Endothelial cell of hepatic sinusoid (primary cell): ENCODE measurements at regions not wholly inside any gene's neighbourhood (a gene's known extent, or its start where the extent isn't known, plus 50 kb on each side); places are given as distances from the start of the nearest gene placed in this dataset.

Experiments
- in situ Hi-C: cut with HindIII; loops from 2 replicates; pipeline ENCODE4 v1.10.0; 2017; ENCODE audit warnings: low sequenced_read_pairs

DNA sequence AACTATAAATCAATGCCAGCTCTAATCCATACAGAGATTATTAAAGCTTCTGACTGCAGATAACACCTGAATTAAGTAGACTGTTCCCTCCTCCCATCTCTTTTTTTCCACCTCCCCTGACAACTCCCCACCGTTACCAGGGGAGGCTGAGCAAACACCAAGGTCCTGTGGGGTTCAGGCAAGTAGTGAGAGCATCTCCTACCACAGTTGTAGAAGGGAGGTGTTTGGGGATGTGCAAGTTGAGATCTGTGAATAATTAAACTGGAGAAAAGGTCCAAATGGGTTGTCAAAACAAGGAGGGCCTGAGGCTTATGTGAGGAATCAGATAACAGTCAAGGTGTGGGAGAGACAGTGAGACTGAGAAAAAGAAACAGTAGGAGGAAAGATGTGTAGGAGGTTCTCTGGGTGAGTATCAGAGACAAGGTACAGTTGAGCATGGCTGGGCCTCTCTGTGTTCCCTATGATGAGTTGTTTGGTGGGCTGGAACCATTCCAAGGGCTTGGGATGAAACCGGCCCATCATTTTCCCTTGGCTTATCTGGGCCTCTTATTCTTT, 194.6 kb downstream of the CYRIA start:
- in situ Hi-C loops, result no loop called here

- in situ Hi-C loops, result no loop called here
Observed at GRCh38 chr2:16466821-16467151, 198.8 kb downstream of the CYRIA start.

DNA sequence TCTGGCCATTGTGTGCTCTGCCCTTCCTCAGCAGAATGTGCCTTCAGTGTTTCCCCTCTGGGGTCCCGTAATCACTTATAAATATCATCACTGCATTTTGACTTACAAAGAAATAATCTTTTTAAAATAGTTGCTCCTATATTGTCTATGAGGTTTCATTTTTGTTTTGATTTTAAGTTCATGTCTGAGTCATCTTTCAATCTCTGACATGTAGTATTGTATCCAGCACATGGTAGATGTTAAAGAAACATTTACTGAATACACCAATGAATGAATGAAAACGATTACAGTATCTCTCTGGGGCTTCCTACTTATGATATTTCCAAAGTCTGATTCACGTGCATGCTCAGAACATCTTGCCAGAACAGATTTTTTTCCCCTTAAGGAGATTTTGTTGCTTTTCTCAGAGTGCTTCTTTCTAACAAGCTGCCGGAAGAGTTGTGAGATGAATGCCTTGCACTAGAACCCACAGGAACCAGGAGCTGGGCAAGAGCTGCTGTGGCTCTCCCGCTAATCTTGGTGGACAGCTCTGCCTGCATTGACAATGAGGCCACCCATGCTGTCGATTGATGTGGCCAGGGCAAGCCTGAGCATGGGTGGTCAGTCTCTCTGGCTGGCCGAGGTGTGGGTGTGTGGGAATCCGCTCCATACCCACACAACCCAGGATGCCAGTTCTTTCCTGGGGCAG, 199.4 kb downstream of the CYRIA start:
- in situ Hi-C loops, result no loop called here

- in situ Hi-C loops, result no loop called here
Observed at GRCh38 chr2:16464641-16465040, 201.0 kb downstream of the CYRIA start.

- in situ Hi-C loops, result no loop called here
Observed at GRCh38 chr2:16462958-16463357, 202.7 kb downstream of the CYRIA start.

DNA sequence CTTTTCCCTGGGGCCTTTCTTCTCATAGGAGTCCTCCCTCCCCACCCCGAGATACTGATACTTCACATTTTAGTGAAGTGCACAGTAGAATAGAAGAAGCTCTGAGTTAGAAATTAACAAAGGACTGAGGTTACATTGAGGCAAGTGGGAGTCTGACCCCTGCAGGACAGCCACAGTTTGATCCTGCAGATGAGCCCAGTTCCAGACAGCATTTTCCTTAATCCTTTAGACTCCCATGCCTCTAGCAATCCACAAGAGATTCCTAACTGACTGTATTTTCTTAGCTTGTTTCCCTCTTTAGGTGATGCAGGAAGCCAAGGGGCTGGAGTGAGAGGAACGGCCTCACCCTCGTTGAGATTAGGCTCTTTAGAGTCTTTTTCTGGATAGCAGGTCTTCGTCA, 204.0 kb downstream of the CYRIA start:
- in situ Hi-C loops, result no loop called here

- in situ Hi-C loops, result no loop called here
Observed at GRCh38 chr2:16459606-16460005, 206.0 kb downstream of the CYRIA start.

DNA sequence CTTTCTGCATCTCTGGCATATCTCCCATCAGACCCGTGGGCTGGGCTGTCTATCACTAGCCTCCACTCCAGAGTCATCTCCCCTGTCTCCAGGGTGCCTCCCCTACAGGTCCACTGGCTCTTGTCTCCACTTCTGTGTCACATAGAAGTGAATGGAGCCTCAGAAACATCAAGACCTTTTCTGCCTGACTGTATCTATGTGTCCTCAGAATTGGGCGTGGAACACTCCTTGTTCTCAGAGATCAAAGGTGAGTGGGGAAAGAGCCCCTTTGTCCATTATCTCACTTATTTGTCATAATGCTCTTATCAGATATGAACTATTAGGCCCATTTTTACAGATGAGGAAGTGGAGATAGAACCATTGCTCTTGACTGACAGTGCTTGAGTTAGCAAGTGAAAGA, 211.0 kb downstream of the CYRIA start:
- in situ Hi-C loops, result no loop called here

DNA sequence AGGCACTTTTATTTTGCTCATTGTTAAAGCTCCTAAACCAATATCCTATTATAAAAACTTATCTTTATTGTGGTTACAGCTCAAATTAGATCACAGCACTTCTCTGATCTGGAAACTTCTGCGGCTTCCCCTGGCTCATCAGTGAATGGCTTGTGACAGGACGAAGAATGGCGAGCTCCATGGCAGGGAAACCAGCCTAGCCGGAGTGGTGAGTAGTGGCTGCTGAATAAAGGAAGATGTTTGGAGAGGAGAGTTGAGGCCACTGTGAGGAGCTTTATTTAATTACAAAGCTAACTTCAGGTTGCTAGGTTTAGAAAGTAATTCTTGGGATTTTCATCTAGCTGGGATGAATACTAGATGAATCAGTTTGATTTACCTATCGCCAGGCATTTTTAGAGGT, 213.5 kb downstream of the CYRIA start:
- in situ Hi-C loops, result no loop called here

DNA sequence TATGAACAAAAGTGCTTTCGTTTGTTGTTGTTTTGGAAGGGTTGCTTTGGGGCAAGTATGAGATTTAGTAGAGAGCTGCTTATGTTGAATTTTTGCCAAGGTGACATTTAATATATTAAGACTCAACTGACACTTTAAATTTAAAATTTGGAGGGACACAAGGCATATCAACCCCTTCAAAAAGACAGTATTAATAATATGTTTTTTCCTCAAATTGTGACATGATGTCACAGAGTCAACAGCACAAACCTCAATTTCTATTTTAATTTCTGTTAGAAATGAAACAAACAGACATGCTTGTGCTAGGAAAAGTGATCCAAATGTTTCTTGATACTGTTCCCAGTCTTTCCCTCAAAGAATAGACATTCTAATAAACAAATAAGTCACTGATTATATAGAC, 218.9 kb downstream of the CYRIA start:
- in situ Hi-C loops, result no loop called here

DNA sequence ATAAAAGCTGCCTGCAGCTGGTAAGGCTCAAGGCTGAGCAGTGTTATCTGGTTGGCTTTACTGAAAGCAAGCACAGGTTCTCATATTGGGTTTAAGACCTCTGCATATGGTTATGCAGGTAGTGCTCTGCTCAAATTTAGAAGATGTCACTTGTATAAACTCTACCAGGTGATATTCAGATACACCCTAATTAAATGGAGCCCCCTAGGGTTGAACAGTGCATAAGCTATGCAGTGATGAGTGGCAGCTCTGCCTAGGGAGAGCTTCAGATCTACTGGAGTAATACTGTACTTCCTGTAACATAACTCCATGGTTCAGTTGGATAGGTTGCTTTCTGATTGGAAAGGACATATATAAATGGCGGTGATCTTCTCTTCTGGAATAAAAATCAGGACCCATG, 222.7 kb downstream of the CYRIA start:
- in situ Hi-C loops, result loop anchor here (5.0 kb wide), 1 partner anchor 71 kb away; no protein-coding TSS in a partner anchor

- in situ Hi-C loops, result loop anchor here (5.0 kb wide), 1 partner anchor 69 kb away; no protein-coding TSS in a partner anchor
Observed at GRCh38 chr2:16441431-16441830, 224.2 kb downstream of the CYRIA start.

DNA sequence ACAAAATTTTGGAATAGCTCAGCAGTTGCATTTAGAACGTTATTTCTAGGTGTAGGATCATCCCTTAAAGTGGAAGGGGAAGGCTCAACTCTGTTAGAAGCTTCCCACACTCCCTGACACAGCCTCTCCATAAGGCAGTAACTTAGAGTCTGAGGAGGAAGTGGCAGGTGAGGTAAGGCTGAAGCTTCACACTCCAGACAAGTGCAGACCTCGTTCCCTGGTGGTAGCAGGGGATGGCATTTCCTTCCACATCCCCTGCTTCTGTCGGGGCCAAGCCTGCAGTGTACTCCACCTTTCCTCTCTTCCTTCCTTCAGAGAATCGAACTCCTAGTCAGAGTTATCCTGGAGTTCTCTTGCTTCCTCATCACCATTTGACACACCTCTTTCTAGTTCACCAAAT, 224.7 kb downstream of the CYRIA start:
- in situ Hi-C loops, result loop anchor here (5.0 kb wide), 1 partner anchor 69 kb away; no protein-coding TSS in a partner anchor

- in situ Hi-C loops, result no loop called here
Observed at GRCh38 chr2:16438613-16439321, 226.9 kb downstream of the CYRIA start.

DNA sequence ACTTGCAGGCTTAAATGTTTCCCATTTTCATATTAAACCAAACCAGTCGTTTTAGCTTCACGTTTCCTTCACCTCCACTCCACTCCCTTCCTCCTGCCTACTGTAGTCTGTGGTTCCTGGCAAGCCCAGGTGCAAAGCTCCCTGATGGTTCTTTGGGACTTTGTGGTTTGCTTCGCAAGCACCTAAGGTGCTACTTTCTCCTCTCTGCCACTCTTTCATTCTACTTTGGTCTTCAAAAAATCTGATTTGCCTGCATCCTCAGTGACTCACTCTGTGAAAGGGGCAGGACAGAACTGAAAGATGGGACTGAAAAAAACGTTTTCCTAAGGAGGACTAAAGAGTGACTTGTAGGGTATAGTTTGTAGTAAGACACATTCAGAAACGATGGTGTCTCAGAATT, 228.4 kb downstream of the CYRIA start:
- in situ Hi-C loops, result no loop called here

DNA sequence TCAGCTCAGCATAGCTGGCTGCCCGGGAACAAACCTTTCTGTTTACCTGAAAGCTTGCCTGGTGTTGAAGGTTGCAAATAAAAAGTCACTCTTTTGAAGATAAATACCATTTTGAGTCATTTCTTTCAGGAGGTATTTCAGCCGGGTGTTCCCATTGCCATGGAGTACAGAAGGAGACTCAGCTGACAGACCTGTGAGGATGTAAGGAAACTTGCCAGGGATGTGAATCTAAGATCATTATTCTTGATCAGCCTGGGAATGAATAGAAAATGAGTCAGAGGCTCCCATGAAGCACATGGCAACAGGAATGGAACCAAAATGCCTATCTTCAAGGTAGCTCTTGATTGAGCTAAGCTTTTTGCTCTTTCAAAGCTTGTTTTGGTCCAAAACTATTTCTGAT, 231.2 kb downstream of the CYRIA start:
- in situ Hi-C loops, result no loop called here

DNA sequence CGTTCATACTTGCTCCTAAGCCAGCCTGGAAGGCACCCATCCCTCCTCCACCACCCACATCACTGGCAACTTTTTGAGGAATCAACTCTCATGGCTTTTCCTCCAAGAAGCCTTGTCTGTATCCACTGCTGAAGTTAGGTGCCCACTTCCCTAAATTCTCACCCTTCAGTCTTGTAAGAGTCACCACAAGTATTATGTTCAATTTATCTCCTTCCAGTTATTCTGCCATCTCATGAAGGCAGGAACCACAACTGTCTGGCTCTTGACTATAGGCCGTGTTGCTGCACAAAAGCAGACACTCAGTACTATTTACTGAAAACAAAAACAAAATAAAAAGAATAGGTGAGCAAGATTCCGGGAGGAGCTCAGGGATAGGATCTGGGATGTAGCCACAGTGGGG, 234.8 kb downstream of the CYRIA start:
- in situ Hi-C loops, result no loop called here

GRCh38 chr2:16429431-16430145, 236.0 kb downstream of the CYRIA start:
- in situ Hi-C loops, result no loop called here

- in situ Hi-C loops, result no loop called here
Observed at GRCh38 chr2:16429002-16429401, 236.6 kb downstream of the CYRIA start.

GRCh38 chr2:16425462-16426336, 239.9 kb downstream of the CYRIA start:
- in situ Hi-C loops, result no loop called here

DNA sequence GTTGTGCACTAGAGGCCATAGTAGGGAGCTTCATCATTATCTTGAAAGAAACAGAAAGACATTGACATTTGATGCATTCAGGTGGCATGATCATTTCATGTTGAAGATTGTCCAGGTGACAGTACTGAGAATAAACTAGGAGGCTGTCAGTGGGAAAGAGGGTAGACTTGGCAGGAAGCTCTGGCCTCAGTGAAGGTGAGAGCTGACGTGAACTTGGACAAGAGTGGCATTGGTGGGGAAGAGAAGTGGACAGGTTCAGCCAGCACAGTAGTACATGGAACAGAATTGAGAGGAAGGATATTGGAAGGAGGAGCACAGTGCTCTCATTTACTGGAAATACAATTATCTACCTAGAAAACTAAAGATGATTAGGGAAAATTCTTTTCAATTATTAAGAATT, 245.2 kb downstream of the CYRIA start:
- in situ Hi-C loops, result no loop called here
